CD4-positive, alpha-beta T cell treated with Interleukin-6 at 100 ng/mL for 8 hours (primary cell): ENCODE measurements at regions not wholly inside any gene's neighbourhood (a gene's known extent, or its start where the extent isn't known, plus 50 kb on each side); places are given as distances from the start of the nearest gene placed in this dataset.
"Not testable (repeated sequence)": the region's sequence is repeated elsewhere in the genome, so short reads cannot be mapped to it uniquely, and the experiment has no call there.

ENCODE experiments used
- DNase-seq: peaks from one replicate; pipeline ENCODE4 v3.0.0-alpha.2; 2020; ENCODE audit warnings: mixed read lengths, low spot score

DNA sequence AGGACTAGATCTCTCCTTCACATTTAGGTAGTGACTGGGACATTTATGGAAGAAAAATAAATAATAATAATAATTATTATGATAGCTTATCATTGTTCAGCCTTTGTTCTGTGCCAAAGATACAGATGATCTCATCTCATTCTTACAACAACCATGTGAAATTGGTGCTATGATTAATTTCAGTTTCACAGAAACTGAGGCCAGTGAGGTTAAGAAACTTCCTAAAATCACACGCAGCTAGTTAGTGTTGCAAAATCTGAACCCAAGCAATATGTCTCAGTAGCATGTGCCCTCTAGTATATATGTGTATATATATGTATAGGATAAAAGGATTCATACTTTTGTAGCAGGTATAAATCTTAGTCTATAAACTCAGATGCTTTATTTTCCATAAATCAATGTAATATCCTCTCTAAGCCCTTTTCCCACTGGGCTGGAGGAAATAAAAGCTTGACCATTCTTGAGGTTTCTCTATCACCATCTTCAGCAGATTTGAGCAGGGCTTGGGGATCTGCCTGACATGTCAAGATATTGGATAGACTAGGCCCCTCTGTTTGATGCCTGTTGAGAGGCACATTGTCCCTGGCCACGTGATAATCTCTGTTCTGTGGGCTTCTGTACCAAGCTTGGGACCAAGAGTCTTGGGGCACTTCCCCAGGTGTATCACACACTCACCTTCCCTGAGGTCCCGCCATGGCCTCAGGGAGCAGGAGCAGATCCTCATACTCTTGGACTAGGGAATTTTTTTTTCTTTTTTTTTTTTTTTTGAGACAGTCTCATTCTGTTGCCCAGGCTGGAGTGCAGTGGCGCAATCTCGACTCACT is 172.6 kb upstream of the NRP1 start:
- no peak for DNase-seq

DNA sequence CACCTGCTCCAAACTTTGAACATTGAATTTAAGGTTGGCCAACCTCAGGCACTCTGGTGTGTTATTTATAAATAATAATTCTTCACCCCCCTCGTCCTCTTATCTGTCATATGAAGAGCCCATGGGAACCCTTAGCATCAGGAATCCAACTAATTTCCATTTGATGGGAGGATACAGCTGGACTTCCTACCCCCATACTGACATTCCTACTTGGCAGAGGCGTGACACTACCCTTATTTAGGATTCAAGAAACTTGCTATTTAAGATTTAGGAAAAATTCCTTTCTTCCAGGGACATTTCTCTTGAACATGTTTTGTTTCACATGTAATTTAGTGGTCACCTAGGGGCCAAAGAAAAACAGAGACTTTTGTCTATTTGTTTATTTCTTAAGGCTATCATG is 171.9 kb upstream of the NRP1 start:
- DNase-seq: no peak

DNA sequence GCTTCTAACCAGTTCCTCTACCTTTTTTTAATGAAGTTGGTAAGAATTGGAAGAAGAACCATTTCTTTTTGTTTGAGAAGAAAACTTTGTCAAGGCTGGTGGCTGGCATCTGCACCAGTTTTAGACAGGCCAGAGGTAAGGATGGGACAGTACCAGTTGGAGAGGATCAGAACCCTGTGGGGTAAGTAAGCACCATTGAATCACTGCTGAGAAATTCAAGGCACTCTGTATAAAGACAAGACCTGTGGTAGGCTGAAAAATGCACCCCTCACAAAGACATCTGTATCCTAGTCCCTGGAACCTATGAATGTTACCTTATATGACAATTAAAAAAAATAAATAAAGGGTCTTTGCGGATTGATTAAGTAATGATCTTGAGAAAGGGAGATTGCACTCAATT is 166.7 kb upstream of the NRP1 start:
- no peak for DNase-seq

DNA sequence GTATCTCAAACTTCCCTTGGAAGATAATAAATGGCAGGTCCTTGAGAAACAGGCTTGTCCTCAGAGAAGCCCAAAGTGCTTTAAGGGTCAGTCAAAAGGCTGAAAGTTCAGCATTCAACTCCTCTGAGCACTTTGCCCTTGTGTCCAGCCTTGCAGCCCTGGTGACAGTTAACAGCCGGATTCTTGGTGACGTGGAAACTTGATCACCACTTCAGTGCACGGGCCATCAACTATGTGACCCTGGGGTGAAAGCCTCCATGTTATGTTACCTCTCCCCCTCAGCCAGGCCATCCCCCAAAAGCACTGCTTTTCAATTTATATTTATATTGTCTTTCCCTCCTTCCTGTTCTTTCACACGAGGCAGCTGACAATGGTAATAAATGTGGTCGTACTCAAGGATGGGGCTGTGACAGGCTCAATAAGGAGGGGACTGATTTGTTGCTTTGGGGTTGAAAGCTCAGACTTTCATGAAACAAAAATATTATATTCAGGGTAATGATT is 164.0 kb upstream of the NRP1 start:
- no peak for DNase-seq

DNA sequence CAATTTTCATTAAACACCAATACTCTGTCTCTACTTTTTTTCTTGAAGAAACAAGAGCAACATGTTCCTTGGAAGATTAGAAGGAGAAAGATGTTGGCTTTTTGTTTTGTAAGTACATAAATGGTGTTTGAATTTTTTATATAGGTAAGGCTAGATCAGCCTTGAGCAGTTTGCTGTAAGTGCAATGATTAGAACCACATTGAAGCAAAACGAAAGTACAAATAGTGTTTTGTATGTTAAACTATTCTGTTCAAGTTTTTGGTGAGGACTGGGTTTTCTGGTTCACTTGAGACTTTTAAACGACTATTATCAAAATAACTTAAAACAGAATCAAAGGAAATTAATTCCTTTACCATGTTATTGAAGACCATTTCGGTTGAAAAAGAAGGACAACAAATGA is 162.9 kb upstream of the NRP1 start:
- no peak for DNase-seq

DNA sequence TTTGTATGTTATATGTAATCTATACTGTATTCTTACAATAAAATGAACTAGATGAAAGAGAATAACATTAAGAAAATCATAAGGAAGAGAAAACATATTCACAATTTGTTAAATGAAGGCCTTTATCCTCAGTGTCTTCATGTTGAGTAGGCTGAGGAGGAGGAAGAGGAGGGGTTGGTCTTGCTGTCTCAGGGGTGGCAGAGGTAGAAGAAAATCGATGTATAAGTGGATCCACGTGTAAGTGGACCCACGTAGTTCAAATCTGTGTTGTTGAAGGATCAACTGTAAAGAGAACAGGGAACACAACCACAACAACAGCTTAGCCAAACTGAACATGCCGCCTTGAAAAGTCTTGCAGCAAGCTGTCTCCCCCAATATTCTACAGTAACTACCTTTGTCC is 161.6 kb upstream of the NRP1 start:
- DNase-seq: no peak

DNA sequence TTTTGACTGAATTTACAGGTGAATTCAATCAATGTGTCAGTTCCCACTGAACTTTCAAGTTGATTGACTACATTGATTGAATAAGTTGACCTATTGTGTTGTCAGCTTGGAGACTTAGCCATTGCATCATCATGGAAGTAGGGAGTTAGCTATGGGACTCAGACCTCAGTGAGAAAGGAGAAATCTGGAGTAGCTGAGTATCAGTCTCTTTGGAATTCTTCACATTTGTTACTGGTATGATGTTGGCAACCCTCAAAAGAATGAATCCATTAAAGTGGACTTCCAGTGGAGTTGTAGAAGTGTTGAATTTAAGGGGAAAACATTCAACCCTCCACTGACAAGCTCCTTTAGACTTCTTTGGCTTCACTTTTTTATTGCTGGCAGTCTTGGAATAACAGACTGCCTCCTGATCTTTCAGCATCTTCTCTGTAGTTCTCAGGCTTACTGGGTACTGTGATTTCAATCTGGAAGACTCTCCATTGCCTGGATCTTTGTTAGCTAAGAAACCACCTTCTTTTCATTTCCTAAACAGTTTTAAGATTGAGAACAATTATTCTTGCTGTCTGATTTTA is 160.3 kb upstream of the NRP1 start:
- DNase-seq: no peak

DNA sequence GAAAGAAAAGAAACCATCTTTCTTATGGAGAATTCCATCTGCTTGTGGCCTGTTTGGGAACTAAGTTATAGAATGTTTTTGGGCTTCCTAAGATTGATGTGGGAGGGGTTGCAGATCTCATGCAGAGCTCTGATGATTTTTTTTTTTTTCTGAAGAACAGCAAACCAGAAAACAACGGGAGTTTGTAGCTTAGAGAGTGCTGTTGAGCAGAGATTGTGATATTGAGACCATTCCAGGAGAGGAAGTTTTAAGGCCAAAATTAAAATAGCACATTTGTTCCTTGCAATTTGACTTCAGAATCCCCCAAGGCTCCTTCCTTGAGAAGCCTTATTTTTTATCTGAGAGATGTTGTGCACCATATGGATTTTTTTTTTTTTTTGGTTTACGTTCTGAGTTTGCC is 159.5 kb upstream of the NRP1 start:
- DNase-seq: no peak

DNA sequence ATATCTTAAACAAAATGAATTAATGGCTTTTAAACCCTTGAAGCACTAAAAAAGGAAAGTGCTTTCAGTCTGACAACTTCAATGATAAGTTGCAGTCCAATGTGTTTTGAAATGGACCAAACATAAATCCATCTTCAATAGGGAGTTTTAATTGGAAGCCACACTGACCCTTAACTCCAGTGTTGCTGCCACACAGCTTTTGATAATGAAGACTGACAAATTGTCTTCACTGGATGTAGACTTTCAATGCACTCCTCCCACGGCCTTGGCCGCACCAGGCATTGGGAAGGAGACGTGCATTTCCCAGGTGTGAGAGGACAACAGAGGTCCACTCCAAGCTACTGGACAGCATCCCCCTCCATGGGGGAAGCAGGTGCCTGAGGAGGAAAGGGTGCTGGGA is 159.0 kb upstream of the NRP1 start:
- no peak for DNase-seq

DNA sequence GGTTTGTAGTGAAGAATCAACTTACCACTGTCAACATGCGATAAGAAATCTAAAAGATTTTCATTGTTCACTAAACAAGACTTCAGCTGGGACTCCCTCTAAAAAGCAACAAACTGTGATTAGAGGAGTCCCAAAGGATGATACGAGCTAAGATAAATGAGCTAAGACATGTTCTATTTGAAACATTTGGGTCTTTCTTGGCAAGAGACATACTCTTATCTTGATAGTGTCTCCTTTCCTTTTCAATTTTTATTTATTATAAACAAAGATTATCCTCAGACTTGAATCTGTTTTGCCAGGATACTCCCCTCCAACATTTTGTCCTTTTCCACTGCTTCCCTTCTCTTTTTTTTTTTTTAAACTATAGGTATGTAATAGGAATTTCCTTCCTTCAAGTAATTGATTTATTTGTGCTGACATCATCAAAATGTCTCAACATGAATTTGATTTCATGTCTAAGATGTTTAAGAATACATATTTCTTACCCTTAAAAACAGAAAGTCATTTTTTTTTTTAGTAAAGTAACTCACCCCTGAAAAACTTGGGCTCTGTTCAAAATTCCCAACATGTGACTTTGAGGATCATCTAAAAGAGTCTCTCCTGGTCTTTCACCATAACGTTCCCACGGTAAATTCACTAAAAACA is 158.4 kb upstream of the NRP1 start:
- DNase-seq: no peak

DNA sequence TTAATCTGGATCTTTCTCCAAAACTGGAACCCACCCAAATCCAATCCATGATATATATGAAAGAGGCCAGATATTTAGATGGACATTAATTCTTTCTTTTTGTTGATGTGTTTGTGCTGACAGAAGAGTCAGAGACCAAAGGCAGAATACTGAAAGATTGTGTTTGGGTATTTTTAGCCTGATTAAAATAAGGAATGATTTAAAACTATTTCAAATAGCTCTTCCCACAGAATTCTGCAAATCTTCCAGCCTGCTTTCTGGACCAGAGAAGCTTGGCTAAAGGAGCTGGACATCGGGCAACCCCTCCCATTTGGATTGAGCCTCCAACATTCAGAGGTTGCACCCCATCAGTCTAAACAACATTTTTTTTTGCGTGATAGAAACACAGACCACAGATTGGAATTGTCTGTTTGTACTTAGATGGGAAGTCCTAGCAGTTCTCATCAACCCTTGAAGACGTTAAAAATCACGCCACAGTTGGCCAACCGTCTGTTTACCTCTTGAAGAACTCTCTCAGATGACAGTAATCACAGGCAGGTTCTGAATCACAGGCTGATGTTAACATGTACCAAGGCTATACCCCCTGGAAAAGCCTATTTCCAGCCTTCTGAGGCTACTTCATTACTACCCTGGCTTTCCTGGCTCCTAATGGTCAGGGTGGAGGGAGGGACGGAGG is 155.2 kb upstream of the NRP1 start:
- DNase-seq: no peak

DNA sequence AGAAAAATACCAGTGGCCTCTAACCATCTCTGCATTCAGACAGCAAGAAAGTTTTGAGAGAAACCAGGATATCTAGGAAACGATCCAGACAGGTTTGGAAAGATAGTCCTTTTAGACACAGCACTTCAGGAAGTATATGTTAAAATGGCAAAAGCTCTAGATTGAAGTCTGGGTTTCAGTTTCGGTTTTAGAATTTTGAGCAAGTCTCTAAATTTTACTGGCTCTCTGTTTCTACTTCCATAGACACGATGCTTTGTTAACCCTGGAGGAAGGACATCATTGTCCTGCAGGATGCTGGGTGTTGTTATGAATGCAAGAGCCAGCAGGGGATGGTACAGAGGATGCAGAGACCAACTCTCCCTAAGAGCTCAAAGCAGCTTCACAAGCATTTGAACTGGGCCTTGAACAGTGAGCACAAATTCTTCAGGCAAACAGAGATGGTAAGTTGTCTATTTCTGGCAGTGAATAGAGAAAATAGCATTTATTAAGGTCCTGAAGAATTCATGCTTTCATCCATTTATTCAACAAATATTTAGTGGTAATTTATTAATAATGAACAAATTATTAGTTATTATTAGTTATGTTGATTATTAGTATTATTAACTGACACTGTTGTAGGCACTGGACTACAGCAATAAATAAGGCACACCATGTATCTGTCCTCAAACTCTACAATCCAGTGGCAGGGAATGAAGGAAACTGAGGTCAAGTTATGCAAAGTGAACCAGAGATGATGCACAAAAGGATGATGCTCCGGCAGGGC is 152.7 kb upstream of the NRP1 start:
- DNase-seq: peak; percentile 1

DNA sequence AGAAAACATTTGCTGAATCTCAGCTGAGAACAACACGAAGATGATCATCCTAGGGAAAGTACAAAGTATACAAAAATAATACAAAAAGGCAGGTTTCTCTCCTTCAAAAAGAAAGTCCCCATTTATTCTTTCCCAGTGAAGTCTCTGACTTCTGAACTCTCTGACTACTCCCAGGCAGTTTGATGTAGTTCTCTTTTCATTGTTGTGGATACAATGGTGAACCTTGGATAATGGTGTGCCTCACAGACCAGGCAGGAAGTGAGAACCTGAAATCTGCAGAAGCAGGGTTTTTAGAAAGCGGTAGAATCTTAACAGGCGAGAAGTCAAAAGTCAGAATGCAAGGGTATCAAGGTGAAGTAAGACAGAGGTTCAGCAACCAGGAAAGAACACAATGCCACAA is 150.8 kb upstream of the NRP1 start:
- no peak for DNase-seq

DNA sequence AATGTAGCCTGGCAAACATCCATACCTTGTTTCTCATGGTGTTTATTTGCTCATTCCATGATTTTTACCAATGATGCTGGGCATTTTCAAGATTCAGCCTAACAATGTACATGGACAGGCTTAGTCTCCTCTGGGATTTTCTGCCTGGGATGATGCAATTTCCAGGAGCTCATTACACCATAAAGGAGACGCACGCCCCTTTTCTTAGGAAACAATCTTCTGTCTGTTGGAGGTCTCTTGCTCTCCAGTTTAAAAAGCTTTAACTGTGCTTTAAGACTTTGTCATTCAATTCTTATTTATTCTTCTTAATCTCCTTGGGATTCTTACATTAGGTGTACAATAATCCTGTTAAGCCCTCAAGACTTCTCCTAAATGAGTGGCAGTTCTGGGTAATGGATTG is 150.3 kb upstream of the NRP1 start:
- DNase-seq: no peak

DNA sequence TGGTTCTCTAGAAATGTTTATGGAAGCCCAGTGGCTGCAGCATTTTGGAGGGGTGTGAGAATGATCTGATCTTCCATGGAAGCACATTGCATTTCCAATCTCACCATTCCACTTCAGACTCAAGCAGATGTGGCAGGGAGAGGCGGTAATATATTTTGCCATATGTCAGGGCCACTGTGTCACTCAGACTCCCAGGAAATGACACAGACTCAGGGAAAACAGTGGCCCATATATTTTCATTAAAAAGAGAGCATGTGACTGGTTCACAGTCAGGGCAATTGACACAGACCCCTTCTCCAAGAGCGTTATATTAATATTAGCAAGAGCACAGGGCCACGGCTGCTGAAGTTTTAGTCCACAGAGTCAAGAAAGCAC is 149.3 kb upstream of the NRP1 start:
- no peak for DNase-seq

DNA sequence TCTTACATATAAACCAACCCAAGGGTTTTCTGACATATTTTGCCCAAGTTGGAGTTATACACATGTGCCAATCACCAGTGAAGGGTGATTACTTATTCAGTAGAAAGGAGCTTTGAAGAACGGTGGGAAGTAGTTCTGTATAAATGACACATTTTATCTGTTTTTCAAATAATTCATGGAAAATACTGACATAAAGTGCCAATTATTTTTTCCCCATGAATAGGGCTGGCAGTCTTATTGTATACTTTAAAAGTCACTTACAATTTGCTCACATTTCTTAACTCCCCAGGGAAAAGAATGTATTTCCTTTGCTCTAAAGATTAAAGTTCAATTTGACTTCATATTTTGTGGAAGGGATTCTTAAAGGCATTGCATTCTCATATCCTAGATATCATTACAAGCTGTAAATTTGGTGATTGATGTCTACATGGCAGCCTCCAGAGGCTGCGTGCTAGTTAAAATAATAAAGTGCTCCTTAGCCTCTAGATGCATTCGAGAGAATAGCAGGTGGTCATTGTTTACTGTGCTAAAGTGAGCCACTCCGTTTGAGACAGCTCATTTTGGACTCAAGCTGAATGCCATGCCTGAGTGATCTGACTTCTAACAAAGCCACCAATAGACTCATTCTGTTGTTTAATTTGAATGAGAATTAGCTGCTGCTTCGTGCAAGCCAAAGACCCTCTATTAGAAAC is 148.8 kb upstream of the NRP1 start:
- DNase-seq: no peak

DNA sequence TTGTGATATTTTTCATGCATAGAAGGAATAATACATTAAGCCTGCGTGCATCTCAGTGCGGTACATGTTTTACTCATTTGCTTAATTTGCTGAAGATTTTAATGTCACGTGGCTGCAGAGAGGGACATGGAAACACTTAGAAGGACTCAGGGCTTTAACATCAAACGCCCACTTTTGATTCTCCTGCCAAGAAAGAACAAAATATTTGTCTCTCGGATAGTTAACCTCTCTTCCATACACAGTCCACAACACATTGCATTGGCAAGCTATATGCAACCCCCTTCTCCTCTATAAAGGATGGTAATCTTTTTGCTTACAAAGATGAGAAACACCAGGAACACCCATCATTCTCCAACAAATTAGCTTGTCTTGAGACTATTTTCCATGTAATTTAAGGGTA is 148.0 kb upstream of the NRP1 start:
- DNase-seq: no peak

DNA sequence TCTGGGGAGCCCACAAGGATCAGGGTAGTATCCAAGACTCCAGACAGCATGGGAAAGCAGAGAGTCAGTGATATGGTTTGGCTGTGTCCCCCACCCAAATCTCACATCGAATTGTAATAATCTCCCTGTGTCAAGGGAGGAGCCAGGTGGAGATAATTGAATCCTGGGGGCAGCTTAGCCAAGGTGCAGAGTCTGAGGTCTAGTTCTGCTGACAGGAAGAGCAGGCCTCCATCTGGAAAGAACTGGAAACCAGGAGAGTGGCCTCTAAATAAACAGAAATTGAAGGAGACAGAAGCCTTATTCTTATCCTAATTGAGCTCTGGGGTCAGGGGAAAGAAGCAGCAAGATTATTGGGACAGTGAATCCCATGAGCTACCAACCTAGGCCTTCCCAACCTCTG is 146.7 kb upstream of the NRP1 start:
- DNase-seq: no peak

DNA sequence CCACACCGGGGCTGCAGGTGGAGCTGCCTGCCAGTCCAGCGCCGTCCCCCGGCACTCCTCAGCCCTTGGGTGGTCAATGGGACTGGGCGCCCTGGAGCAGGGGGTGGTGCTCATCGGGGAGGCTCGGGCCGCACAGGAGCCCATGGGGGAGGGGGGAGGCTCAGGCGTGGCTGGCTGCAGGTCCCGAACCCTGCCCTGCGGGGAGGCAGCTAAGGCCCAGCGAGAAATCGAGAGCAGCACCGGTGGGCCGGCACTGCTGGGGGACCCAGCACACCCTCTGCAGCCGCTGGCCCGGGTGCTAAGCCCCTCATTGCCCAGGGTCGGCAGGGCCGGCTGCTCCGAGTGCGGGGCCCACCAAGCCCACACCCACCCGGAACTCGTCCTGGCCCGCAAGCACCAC is 145.9 kb upstream of the NRP1 start:
- not testable (repeated sequence) for DNase-seq

DNA sequence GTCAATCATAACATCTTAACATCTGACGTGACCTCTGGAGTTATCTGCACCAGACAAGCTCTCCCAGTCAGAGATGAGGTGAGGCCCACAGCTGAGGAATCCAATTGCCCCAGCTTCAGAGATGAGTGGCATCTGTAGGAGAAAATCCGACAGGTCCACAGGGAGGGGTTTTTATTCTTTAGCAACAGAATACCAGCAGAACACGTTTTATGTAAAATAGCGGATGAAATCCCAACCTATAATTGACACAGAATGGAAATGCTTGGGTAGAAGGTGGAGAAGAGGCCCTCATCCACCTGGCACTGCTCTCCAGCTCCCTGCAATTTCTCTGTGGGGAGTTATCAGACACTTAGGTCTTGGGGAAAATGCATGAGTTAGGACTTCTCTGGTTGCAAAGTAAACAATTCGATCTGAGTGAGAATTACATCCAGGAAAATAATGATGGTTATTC is 144.2 kb upstream of the NRP1 start:
- DNase-seq: no peak

DNA sequence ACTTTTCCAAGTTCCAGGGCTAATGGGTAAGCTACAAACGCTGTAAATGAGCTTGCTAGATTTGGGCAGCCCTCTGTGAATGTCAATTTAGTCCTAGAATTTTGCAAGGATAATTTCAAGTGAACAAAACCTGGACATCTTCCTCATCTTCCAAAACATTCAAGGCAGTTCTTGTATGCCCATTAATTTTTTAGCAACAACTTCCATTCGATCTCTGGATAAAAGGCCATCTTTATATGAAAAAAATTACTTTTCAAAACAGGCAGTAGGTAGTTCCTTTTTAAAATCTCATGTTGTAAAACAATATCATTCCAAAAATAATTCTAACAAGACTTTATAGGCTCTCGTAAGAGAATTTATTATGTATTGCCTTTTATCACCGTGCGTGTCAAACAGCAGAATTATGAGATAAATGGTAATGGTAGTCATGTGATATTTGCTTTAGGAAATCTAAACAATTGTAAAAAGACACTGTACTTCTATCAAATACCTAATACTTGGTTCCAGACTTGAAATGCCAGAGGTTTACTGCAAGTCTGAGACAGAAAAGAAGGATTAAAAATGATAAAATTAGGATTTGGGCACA is 143.7 kb upstream of the NRP1 start:
- no peak for DNase-seq
